Neural progenitor cell (in vitro differentiated cells): ENCODE measurements at regions not wholly inside any gene's neighbourhood (a gene's known extent, or its start where the extent isn't known, plus 50 kb on each side); places are given as distances from the start of the nearest gene placed in this dataset.

Source experiments
- EZH2phosphoT487 ChIP-seq: fragments of 200-600 bp; sonication (generic); IDR thresholded peaks from 2 replicates; pipeline ENCODE4 v1.6.1; 2017; ENCODE audit warnings: antibody characterized with exemption
- TF ChIP-seq, protein P1 (sequence below): fragments of 200-600 bp; sonication (generic); IDR thresholded peaks from 2 replicates; pipeline ENCODE4 v1.5.1; 2017; ENCODE audit warnings: antibody characterized with exemption, mild to moderate bottlenecking

DNA sequence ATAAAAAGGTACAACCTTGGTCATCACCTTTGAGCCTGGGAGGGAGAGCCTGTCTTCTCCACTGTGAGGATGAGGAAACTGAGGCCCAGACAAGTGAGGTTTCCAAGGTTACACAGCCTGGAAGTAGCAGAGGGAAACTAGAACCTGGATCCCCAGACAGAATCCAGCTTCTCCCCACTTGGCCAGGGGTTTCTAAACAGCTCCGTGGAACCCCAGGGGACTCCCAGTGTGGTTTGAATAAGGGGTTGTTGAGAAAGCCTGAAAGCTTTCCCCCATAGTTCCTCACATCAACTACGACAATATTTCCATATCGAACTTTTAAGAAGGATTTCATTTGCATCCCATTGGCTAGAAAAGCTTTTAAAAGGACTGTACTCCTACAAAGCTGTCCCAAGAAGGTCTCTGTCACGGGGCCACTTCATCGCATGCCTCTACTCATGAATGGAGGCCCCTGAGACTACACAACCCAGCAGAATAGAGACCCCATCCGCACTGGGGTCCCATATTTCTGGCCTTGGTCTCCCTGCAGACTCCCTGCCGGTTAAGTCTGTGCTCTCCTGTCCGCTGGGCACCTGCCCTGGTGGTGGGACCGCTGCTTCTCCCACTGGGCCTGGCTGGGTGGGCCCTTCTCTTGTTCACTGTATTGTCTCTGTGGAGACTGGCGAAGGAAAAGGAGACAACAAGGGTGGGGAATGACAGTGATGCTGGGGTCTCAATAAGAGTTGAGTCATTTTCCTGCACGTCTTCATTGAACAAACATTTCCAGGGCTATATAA, 178.5 kb downstream of the SMAD6 start:
- TF ChIP-seq, protein P1, sequence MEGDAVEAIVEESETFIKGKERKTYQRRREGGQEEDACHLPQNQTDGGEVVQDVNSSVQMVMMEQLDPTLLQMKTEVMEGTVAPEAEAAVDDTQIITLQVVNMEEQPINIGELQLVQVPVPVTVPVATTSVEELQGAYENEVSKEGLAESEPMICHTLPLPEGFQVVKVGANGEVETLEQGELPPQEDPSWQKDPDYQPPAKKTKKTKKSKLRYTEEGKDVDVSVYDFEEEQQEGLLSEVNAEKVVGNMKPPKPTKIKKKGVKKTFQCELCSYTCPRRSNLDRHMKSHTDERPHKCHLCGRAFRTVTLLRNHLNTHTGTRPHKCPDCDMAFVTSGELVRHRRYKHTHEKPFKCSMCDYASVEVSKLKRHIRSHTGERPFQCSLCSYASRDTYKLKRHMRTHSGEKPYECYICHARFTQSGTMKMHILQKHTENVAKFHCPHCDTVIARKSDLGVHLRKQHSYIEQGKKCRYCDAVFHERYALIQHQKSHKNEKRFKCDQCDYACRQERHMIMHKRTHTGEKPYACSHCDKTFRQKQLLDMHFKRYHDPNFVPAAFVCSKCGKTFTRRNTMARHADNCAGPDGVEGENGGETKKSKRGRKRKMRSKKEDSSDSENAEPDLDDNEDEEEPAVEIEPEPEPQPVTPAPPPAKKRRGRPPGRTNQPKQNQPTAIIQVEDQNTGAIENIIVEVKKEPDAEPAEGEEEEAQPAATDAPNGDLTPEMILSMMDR, result no peak
- TF ChIP-seq EZH2phosphoT487, result no peak
